ENCODE measurements at regions not wholly inside any gene's neighbourhood (a gene's known extent, or its start where the extent isn't known, plus 50 kb on each side); places are given as distances from the start of the nearest gene placed in this dataset.

DNA sequence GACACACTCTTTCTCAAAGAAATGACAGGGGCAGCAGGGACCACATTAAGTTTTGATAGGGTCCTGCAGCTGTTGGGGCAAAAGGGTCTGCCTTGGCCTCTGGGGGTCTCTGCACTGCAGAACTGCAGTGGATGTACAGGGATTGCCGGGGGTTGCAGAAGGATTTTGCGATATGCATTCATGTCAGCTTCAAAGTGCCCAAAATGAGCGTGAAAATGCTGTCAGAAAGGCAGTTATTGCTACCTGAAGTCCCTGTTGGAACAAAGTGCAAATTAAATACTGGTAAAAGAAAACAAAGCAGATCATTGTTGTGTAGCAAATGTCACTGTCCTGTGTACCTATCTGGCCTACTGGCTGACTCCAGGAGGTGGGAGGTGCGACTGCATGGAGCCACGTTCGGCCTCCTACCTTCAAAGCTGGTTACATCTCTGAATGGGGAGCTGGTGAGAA lies 78.8 kb upstream of the MAP4K3 start (continued):
- TF ChIP-seq HHEX (CRISPR knock-in tag; IDR thresholded peaks at IDR 0.05) (no peak), ZNF510 (CRISPR knock-in tag; IDR thresholded peaks at IDR 0.05; ENCODE audit: low read depth) (peak; percentile 48; the same call in 1 of the 2 replicates), NRL (CRISPR knock-in tag; IDR thresholded peaks at IDR 0.05; ENCODE audit: borderline replicate concordance) (no peak), POGZ (CRISPR knock-in tag; IDR thresholded peaks at IDR 0.05) (no peak), ZNF615 (CRISPR knock-in tag; IDR thresholded peaks at IDR 0.05; ENCODE audit: borderline replicate concordance) (no peak), NR2C2 (CRISPR knock-in tag; IDR thresholded peaks at IDR 0.05; ENCODE audit: borderline replicate concordance) (peak; percentile 78; the same call in 1 of the 2 replicates), PAX8 (CRISPR knock-in tag; IDR thresholded peaks at IDR 0.05; ENCODE audit: borderline replicate concordance) (peak; percentile 63; the same call in 1 of the 2 replicates), TAF15 (IDR thresholded peaks at IDR 0.05; ENCODE audit: low read depth, low read length, poor library complexity, severe bottlenecking) (no peak), MATR3 (CRISPR knock-in tag; IDR thresholded peaks at IDR 0.05) (no peak), MED8 (CRISPR knock-in tag; IDR thresholded peaks at IDR 0.05; ENCODE audit: insufficient replicate concordance) (peak; percentile 83), SOX6 (IDR thresholded peaks at IDR 0.05) (no peak), SOX6 (CRISPR knock-in tag; IDR thresholded peaks at IDR 0.05) (peak; percentile 56; the same call in 1 of the 2 replicates), ZNF350 (CRISPR knock-in tag; IDR thresholded peaks at IDR 0.05; ENCODE audit: borderline replicate concordance, low read depth) (peak; percentile 58; the same call in 1 of the 2 replicates), ZFP37 (CRISPR knock-in tag; IDR thresholded peaks at IDR 0.05; ENCODE audit: borderline replicate concordance) (no peak), NCOA1 (CRISPR knock-in tag; IDR thresholded peaks at IDR 0.05) (peak; percentile 57; the same call in 1 of the 2 replicates), ZZZ3 (CRISPR knock-in tag; IDR thresholded peaks at IDR 0.05; ENCODE audit: borderline replicate concordance) (peak; percentile 77; the same call in 1 of the 2 replicates), HDAC2 (CRISPR knock-in tag; IDR thresholded peaks at IDR 0.05) (no peak), PCBP2 (optimal IDR thresholded peaks at IDR 0.05; ENCODE audit: low read depth, low read length, poor library complexity, severe bottlenecking) (no peak)
- TF ChIP-seq, protein P1, sequence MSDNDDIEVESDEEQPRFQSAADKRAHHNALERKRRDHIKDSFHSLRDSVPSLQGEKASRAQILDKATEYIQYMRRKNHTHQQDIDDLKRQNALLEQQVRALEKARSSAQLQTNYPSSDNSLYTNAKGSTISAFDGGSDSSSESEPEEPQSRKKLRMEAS (IDR thresholded peaks at IDR 0.05) = peak; percentile 75
- TF ChIP-seq, protein P2, sequence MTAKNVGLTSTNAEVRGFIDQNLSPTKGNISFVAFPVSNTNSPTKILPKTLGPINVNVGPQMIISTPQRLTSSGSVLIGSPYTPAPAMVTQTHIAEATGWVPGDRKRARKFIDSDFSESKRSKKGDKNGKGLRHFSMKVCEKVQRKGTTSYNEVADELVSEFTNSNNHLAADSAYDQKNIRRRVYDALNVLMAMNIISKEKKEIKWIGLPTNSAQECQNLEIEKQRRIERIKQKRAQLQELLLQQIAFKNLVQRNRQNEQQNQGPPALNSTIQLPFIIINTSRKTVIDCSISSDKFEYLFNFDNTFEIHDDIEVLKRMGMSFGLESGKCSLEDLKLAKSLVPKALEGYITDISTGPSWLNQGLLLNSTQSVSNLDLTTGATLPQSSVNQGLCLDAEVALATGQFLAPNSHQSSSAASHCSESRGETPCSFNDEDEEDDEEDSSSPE (CRISPR knock-in tag; IDR thresholded peaks at IDR 0.05) = no peak
- TF ChIP-seq, protein P3, sequence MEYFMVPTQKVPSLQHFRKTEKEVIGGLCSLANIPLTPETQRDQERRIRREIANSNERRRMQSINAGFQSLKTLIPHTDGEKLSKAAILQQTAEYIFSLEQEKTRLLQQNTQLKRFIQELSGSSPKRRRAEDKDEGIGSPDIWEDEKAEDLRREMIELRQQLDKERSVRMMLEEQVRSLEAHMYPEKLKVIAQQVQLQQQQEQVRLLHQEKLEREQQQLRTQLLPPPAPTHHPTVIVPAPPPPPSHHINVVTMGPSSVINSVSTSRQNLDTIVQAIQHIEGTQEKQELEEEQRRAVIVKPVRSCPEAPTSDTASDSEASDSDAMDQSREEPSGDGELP (IDR thresholded peaks at IDR 0.05; ENCODE audit: borderline replicate concordance, low read depth) = no peak
- TF ChIP-seq, protein P4, sequence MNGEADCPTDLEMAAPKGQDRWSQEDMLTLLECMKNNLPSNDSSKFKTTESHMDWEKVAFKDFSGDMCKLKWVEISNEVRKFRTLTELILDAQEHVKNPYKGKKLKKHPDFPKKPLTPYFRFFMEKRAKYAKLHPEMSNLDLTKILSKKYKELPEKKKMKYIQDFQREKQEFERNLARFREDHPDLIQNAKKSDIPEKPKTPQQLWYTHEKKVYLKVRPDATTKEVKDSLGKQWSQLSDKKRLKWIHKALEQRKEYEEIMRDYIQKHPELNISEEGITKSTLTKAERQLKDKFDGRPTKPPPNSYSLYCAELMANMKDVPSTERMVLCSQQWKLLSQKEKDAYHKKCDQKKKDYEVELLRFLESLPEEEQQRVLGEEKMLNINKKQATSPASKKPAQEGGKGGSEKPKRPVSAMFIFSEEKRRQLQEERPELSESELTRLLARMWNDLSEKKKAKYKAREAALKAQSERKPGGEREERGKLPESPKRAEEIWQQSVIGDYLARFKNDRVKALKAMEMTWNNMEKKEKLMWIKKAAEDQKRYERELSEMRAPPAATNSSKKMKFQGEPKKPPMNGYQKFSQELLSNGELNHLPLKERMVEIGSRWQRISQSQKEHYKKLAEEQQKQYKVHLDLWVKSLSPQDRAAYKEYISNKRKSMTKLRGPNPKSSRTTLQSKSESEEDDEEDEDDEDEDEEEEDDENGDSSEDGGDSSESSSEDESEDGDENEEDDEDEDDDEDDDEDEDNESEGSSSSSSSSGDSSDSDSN (CRISPR knock-in tag; IDR thresholded peaks at IDR 0.05) = 0 out of 2 replicates have a peak, but pooled peaks have one; percentile 19
